Epithelial cell of esophagus (primary cell): ENCODE measurements at regions not wholly inside any gene's neighbourhood (a gene's known extent, or its start where the extent isn't known, plus 50 kb on each side); places are given as distances from the start of the nearest gene placed in this dataset.
A peak's percentile ranks its signal among the peaks of the same experiment; 100 is the strongest.

Experiments
- DNase-seq: peaks from one replicate; pipeline ENCODE4 v3.0.0; 2010; ENCODE audit warnings: low read depth
- H3K4me3 ChIP-seq: 2 replicates; pipeline ENCODE4 v1.5.1; 2011; ENCODE audit warnings: mild to moderate bottlenecking, low read length, control low read depth
- TF ChIP-seq, protein P1 (sequence below): IDR thresholded peaks from 2 replicates; pipeline ENCODE4 v1.5.1; 2011; ENCODE audit warnings: low read depth, mild to moderate bottlenecking, low read length, control low read depth, inconsistent platforms; ENCODE audit not compliant: insufficient read depth; ENCODE audit errors: missing control alignments

GRCh38 chr10:107546284-107546683 lies 381.8 kb upstream of the SORCS1 start:
- TF ChIP-seq, protein P1, sequence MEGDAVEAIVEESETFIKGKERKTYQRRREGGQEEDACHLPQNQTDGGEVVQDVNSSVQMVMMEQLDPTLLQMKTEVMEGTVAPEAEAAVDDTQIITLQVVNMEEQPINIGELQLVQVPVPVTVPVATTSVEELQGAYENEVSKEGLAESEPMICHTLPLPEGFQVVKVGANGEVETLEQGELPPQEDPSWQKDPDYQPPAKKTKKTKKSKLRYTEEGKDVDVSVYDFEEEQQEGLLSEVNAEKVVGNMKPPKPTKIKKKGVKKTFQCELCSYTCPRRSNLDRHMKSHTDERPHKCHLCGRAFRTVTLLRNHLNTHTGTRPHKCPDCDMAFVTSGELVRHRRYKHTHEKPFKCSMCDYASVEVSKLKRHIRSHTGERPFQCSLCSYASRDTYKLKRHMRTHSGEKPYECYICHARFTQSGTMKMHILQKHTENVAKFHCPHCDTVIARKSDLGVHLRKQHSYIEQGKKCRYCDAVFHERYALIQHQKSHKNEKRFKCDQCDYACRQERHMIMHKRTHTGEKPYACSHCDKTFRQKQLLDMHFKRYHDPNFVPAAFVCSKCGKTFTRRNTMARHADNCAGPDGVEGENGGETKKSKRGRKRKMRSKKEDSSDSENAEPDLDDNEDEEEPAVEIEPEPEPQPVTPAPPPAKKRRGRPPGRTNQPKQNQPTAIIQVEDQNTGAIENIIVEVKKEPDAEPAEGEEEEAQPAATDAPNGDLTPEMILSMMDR: no peak
- no peak overlapping the region for H3K4me3 ChIP-seq
- DNase-seq: peak; percentile 93

DNA sequence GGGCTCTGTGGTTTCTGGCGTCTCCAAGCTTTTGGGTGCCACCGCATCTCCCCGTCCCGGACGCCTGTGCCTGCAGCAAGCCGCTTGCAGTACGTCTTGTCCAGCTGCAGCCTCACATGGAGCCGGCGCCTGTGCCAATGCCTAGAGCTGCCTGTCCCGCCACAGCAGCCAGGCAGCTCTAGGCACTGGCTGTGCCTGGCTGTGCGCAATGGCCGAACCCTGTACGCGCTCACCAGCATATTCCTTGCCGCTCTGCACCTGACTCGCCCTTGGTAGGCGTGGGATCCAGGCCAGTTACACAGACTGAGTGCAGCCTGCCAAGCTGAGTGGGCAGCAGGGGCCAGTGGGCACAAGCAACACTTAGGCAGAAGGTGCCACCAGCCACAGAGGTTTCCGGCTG lies 381.2 kb upstream of the SORCS1 start:
- H3K4me3 ChIP-seq: no peak overlapping the region
- TF ChIP-seq, protein P1: no peak
- DNase-seq: no peak

DNA sequence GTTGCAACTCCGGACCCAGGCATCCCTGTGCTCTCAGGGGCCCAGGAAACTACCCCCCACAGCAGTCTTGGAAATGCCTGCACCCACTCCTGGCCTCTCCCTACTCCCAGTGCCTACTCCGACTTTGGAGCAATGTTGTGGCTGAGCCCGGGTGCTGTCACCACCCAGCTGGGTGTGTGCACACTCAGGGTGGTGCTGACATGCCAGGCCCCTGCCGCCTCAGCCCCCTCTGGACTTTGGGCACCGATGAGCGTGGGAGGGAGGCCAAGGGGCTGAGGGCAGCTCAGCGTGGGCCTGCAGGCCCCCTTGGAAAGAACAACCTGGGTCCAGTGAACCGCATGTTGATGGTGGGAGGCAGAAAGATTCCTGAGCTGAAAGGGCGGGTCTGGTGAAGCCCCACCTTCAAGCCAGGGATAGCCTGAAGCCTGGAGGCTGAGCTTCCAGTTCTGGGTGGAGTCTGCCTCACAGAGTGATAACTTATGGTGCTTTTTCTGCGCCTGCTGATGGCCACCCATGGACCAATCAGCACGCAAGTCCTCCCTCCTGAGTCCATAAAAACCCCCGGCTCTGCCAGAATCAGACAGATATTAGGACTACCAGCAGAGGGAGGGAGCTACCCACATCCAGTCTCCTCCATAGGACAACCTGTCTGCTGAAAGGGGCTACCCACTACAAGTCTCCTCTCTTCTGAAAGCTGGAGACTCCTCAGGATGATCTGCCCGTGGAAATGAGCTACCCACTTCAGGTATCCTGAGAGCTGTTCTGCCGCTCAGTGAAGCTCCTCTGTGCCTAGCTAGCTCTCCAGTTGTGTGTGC lies 380.4 kb upstream of the SORCS1 start:
- no peak overlapping the region for H3K4me3 ChIP-seq
- TF ChIP-seq, protein P1: no peak
- no peak for DNase-seq

GRCh38 chr10:107542607-107543006 lies 378.1 kb upstream of the SORCS1 start:
- no peak for DNase-seq
- TF ChIP-seq, protein P1: no peak

GRCh38 chr10:107542016-107542415 lies 377.5 kb upstream of the SORCS1 start:
- no peak overlapping the region for H3K4me3 ChIP-seq
- TF ChIP-seq, protein P1: no peak
- DNase-seq: no peak

More at GRCh38 chr10:107542607-107543006, 378.1 kb upstream of the SORCS1 start:
- no peak overlapping the region for H3K4me3 ChIP-seq

DNA sequence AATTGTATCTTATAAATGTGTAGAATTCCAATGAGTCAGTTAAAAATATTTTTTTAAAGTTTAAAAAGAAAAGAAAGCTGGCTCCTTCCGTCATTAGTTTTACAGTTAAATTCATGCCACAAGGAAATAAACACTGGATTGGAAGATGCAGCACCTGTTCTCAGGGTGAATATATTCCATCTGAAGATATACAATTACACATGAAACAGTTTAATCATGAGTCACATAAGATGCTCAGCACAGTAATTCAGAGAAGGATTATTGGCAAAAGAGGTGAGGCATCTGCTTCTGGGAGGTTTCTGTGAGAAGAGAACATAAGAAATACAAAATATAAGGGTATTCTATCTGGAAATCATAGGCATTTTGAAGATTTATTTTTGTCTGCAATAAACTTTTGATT lies 376.5 kb upstream of the SORCS1 start:
- TF ChIP-seq, protein P1: no peak
- DNase-seq: peak; percentile 17
- no peak overlapping the region for H3K4me3 ChIP-seq

GRCh38 chr10:107529350-107529749 lies 364.8 kb upstream of the SORCS1 start:
- H3K4me3 ChIP-seq: no peak overlapping the region
- no peak for DNase-seq
- TF ChIP-seq, protein P1: no peak
